ENCODE measurements at regions not wholly inside any gene's neighbourhood (a gene's known extent, or its start where the extent isn't known, plus 50 kb on each side); places are given as distances from the start of the nearest gene placed in this dataset.

GRCh38 chr5:129342796-129343195 lies 117.3 kb upstream of the ADAMTS19 start:
- TF ChIP-seq TARDBP (IDR thresholded peaks at IDR 0.05) = no peak
- no peak for TF ChIP-seq CTBP1 (IDR thresholded peaks at IDR 0.05; ENCODE audit: borderline replicate concordance)
- no peak for TF ChIP-seq FOXK2 (IDR thresholded peaks at IDR 0.05)
- no peak for TF ChIP-seq ARNT (IDR thresholded peaks at IDR 0.05)
- no peak for TF ChIP-seq SP1 (IDR thresholded peaks at IDR 0.05)
- no peak for TF ChIP-seq ELF4 (IDR thresholded peaks at IDR 0.05)
- TF ChIP-seq L3MBTL2 (conservative IDR thresholded peaks at IDR 0.05) = no peak
- no peak for TF ChIP-seq FOXA1 (IDR thresholded peaks at IDR 0.05)
- no peak for TF ChIP-seq ZNF384 (IDR thresholded peaks at IDR 0.05)
- no peak for TF ChIP-seq FOXM1 (IDR thresholded peaks at IDR 0.05; ENCODE audit: borderline replicate concordance)
- TF ChIP-seq BHLHE40 (IDR thresholded peaks at IDR 0.05; ENCODE audit: borderline replicate concordance) = no peak
- TF ChIP-seq NFRKB (IDR thresholded peaks at IDR 0.05) = no peak
- no peak for TF ChIP-seq SUZ12 (IDR thresholded peaks at IDR 0.05)
- no peak for TF ChIP-seq PKNOX1 (IDR thresholded peaks at IDR 0.05)
- ChIA-PET CTCF (interaction anchor here (0.6 to 0.7 kb wide), 2 partner anchors 504 to 661 kb away, joined by 3 read pairs; no protein-coding TSS in a partner anchor), POLR2A (no interaction called here)
- DNase-seq (ENCODE audit: extremely low spot score) = no peak

GRCh38 chr5:129345213-129345924 lies 114.7 kb upstream of the ADAMTS19 start:
- no peak for DNase-seq (ENCODE audit: extremely low spot score)
- ChIA-PET CTCF (interaction anchor here (0.7 kb wide), 1 partner anchor 115 kb away, joined by 3 read pairs; no protein-coding TSS in a partner anchor), POLR2A (no interaction called here)
- TF ChIP-seq PKNOX1 (IDR thresholded peaks at IDR 0.05) (no peak), SP1 (IDR thresholded peaks at IDR 0.05) (no peak), CTBP1 (IDR thresholded peaks at IDR 0.05; ENCODE audit: borderline replicate concordance) (no peak), HDGF (IDR thresholded peaks at IDR 0.05; ENCODE audit: borderline replicate concordance) (no peak), ARNT (IDR thresholded peaks at IDR 0.05) (no peak), L3MBTL2 (conservative IDR thresholded peaks at IDR 0.05) (no peak), ELF4 (IDR thresholded peaks at IDR 0.05) (no peak), TARDBP (IDR thresholded peaks at IDR 0.05) (no peak), LEF1 (IDR thresholded peaks at IDR 0.05; ENCODE audit: borderline replicate concordance) (no peak), FOXA1 (IDR thresholded peaks at IDR 0.05) (no peak), FOXM1 (IDR thresholded peaks at IDR 0.05; ENCODE audit: borderline replicate concordance) (no peak)

- TF ChIP-seq NFRKB (IDR thresholded peaks at IDR 0.05) (no peak), BHLHE40 (IDR thresholded peaks at IDR 0.05; ENCODE audit: borderline replicate concordance) (no peak), SUZ12 (IDR thresholded peaks at IDR 0.05) (no peak), SP1 (IDR thresholded peaks at IDR 0.05) (no peak), HDGF (IDR thresholded peaks at IDR 0.05; ENCODE audit: borderline replicate concordance) (no peak), ZNF384 (IDR thresholded peaks at IDR 0.05) (no peak), FOXM1 (IDR thresholded peaks at IDR 0.05; ENCODE audit: borderline replicate concordance) (no peak), ARNT (IDR thresholded peaks at IDR 0.05) (no peak), CTBP1 (IDR thresholded peaks at IDR 0.05; ENCODE audit: borderline replicate concordance) (no peak), L3MBTL2 (conservative IDR thresholded peaks at IDR 0.05) (no peak), FOXA1 (IDR thresholded peaks at IDR 0.05) (no peak), TARDBP (IDR thresholded peaks at IDR 0.05) (no peak), LEF1 (IDR thresholded peaks at IDR 0.05; ENCODE audit: borderline replicate concordance) (no peak), PKNOX1 (IDR thresholded peaks at IDR 0.05) (no peak), FOXK2 (IDR thresholded peaks at IDR 0.05) (no peak), ELF4 (IDR thresholded peaks at IDR 0.05) (no peak)
- ChIA-PET CTCF (no interaction called here), POLR2A (no interaction called here)
- DNase-seq (ENCODE audit: extremely low spot score) = no peak
These were observed 103.3 kb upstream of the ADAMTS19 start for GRCh38 chr5:129356846-129357245.

GRCh38 chr5:129358069-129358468 lies 102.0 kb upstream of the ADAMTS19 start:
- CTCF ChIA-PET = no interaction called here
- POLR2A ChIA-PET = no interaction called here
- DNase-seq (ENCODE audit: extremely low spot score) = no peak
- TF ChIP-seq LEF1 (IDR thresholded peaks at IDR 0.05; ENCODE audit: borderline replicate concordance) (no peak), FOXM1 (IDR thresholded peaks at IDR 0.05; ENCODE audit: borderline replicate concordance) (no peak), HDGF (IDR thresholded peaks at IDR 0.05; ENCODE audit: borderline replicate concordance) (no peak), CTBP1 (IDR thresholded peaks at IDR 0.05; ENCODE audit: borderline replicate concordance) (no peak), FOXK2 (IDR thresholded peaks at IDR 0.05) (no peak), SUZ12 (IDR thresholded peaks at IDR 0.05) (no peak), BHLHE40 (IDR thresholded peaks at IDR 0.05; ENCODE audit: borderline replicate concordance) (no peak), PKNOX1 (IDR thresholded peaks at IDR 0.05) (no peak), NFRKB (IDR thresholded peaks at IDR 0.05) (no peak), ZNF384 (IDR thresholded peaks at IDR 0.05) (no peak)

GRCh38 chr5:129359450-129359849 lies 100.6 kb upstream of the ADAMTS19 start:
- ChIA-PET POLR2A (interaction anchor here (0.6 kb wide), 1 partner anchor 195 kb away, joined by 3 read pairs; no protein-coding TSS in a partner anchor), CTCF (interaction anchor here (0.7 to 1.8 kb wide), 2 partner anchors 411 to 479 kb away, joined by 3 to 9 read pairs; no protein-coding TSS in a partner anchor)
- no peak for TF ChIP-seq SUZ12 (IDR thresholded peaks at IDR 0.05)
- no peak for TF ChIP-seq FOXA1 (IDR thresholded peaks at IDR 0.05)
- TF ChIP-seq TARDBP (IDR thresholded peaks at IDR 0.05) = no peak
- TF ChIP-seq PKNOX1 (IDR thresholded peaks at IDR 0.05) = no peak
- no peak for TF ChIP-seq NFRKB (IDR thresholded peaks at IDR 0.05)
- DNase-seq (ENCODE audit: extremely low spot score) = no peak
